HCT116 (cell line): ENCODE measurements at regions not wholly inside any gene's neighbourhood (a gene's known extent, or its start where the extent isn't known, plus 50 kb on each side); places are given as distances from the start of the nearest gene placed in this dataset.

Experiments used
- CEBPB ChIP-seq: IDR thresholded peaks from 2 replicates; pipeline ENCODE4 v1.6.1; 2012; ENCODE audit warnings: low read depth
- POLR2A ChIP-seq: IDR thresholded peaks from 2 replicates; pipeline ENCODE4 v1.7.0; 2011; ENCODE audit warnings: borderline replicate concordance; ENCODE audit not compliant: insufficient read depth, insufficient read length; ENCODE audit errors: extremely low read depth
- SP1 ChIP-seq: IDR thresholded peaks from 2 replicates; pipeline ENCODE4 v1.6.1; 2012; ENCODE audit warnings: low read depth
- ZFX ChIP-seq: fragments of 450-650 bp; IDR thresholded peaks from 2 replicates; pipeline ENCODE4 v1.6.1; 2017
- TF ChIP-seq, protein P1 (sequence below), 3 experiments: fragments of 200-600 bp in 1 of 3; sonication (generic) in 1 of 3; IDR thresholded peaks in 2 of 3; conservative IDR thresholded peaks in 1 of 3; 2 replicates each; pipeline ENCODE4 v1.5.1; 2012 to 2017; ENCODE audit warnings: low read depth in 2 of 3, low read length in 2 of 3, antibody characterized with exemption in 1 of 3, borderline replicate concordance in 1 of 3, control low read depth in 1 of 3, mild to moderate bottlenecking in 1 of 3, mixed read lengths in 1 of 3, mixed run types in 1 of 3, moderate library complexity in 1 of 3; ENCODE audit not compliant: insufficient read depth in 1 of 3
- TF ChIP-seq, protein P2 (sequence below): IDR thresholded peaks from 2 replicates; pipeline ENCODE4 v1.6.1; 2012; ENCODE audit warnings: low read depth
- TF ChIP-seq, protein P3 (sequence below): IDR thresholded peaks from 2 replicates; pipeline ENCODE4 v1.6.1; 2012

DNA sequence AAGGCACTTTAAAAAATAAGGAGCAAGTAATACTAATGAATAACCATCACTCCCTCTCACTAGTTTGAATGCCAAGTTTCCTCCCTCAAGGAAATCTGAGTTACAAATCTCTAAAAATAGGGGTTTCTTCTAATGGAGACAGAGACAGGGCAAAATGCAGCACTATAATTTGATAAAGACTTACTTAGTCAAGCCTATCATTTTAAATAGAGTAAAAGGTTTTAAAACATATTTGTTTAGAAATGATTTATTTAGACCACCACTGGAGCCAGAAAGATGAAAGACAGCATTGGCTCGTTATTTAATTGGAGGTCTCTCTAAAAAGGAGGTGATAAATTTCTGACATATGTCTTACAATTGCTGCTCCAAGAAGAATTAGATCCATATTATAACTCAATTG lies 228.7 kb downstream of the TLE1 start:
- TF ChIP-seq, protein P1, sequence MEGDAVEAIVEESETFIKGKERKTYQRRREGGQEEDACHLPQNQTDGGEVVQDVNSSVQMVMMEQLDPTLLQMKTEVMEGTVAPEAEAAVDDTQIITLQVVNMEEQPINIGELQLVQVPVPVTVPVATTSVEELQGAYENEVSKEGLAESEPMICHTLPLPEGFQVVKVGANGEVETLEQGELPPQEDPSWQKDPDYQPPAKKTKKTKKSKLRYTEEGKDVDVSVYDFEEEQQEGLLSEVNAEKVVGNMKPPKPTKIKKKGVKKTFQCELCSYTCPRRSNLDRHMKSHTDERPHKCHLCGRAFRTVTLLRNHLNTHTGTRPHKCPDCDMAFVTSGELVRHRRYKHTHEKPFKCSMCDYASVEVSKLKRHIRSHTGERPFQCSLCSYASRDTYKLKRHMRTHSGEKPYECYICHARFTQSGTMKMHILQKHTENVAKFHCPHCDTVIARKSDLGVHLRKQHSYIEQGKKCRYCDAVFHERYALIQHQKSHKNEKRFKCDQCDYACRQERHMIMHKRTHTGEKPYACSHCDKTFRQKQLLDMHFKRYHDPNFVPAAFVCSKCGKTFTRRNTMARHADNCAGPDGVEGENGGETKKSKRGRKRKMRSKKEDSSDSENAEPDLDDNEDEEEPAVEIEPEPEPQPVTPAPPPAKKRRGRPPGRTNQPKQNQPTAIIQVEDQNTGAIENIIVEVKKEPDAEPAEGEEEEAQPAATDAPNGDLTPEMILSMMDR (IDR thresholded peaks at IDR 0.05 in 2 of 3, conservative IDR thresholded peaks at IDR 0.05 in 1 of 3; ENCODE audit: borderline replicate concordance in 1 of 3, insufficient read depth in 1 of 3, low read depth in 2 of 3, low read length in 2 of 3): no peak
- TF ChIP-seq CEBPB: no peak
- TF ChIP-seq POLR2A: no peak
- TF ChIP-seq, protein P2, sequence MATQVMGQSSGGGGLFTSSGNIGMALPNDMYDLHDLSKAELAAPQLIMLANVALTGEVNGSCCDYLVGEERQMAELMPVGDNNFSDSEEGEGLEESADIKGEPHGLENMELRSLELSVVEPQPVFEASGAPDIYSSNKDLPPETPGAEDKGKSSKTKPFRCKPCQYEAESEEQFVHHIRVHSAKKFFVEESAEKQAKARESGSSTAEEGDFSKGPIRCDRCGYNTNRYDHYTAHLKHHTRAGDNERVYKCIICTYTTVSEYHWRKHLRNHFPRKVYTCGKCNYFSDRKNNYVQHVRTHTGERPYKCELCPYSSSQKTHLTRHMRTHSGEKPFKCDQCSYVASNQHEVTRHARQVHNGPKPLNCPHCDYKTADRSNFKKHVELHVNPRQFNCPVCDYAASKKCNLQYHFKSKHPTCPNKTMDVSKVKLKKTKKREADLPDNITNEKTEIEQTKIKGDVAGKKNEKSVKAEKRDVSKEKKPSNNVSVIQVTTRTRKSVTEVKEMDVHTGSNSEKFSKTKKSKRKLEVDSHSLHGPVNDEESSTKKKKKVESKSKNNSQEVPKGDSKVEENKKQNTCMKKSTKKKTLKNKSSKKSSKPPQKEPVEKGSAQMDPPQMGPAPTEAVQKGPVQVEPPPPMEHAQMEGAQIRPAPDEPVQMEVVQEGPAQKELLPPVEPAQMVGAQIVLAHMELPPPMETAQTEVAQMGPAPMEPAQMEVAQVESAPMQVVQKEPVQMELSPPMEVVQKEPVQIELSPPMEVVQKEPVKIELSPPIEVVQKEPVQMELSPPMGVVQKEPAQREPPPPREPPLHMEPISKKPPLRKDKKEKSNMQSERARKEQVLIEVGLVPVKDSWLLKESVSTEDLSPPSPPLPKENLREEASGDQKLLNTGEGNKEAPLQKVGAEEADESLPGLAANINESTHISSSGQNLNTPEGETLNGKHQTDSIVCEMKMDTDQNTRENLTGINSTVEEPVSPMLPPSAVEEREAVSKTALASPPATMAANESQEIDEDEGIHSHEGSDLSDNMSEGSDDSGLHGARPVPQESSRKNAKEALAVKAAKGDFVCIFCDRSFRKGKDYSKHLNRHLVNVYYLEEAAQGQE: no peak
- no peak for TF ChIP-seq SP1
- no peak for TF ChIP-seq ZFX
- TF ChIP-seq, protein P3, sequence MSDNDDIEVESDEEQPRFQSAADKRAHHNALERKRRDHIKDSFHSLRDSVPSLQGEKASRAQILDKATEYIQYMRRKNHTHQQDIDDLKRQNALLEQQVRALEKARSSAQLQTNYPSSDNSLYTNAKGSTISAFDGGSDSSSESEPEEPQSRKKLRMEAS: no peak
